SK-N-SH (cell line): ENCODE measurements at regions not wholly inside any gene's neighbourhood (a gene's known extent, or its start where the extent isn't known, plus 50 kb on each side); places are given as distances from the start of the nearest gene placed in this dataset.

Experiments
- CTCF ChIP-seq: fragments of 200-600 bp; sonication (generic); IDR thresholded peaks from 2 replicates; pipeline ENCODE4 v1.6.1; 2017; ENCODE audit warnings: antibody characterized with exemption, mild to moderate bottlenecking, moderate library complexity
- EZH2phosphoT487 ChIP-seq: fragments of 200-600 bp; sonication (generic); IDR thresholded peaks from 2 replicates; pipeline ENCODE4 v1.6.1; 2017; ENCODE audit warnings: low read depth, mixed run types, mild to moderate bottlenecking, antibody characterized with exemption, moderate library complexity, borderline replicate concordance
- FOXM1 ChIP-seq: IDR thresholded peaks from 2 replicates; pipeline ENCODE4 v1.4.0; 2012; ENCODE audit warnings: low read depth, mild to moderate bottlenecking
- JUND ChIP-seq: IDR thresholded peaks from 2 replicates; pipeline ENCODE4 v1.4.0; 2012
- MAX ChIP-seq: IDR thresholded peaks from 2 replicates; pipeline ENCODE4 v1.4.0; 2012; ENCODE audit warnings: low read depth
- MXI1 ChIP-seq: IDR thresholded peaks from 2 replicates; pipeline ENCODE4 v1.6.1; 2012; ENCODE audit warnings: mild to moderate bottlenecking, low read depth, low read length, improper control_type of control experiment
- NRF1 ChIP-seq: IDR thresholded peaks from 2 replicates; pipeline ENCODE4 v1.6.1; 2012; ENCODE audit warnings: low read depth, mild to moderate bottlenecking, low read length
- POLR2AphosphoS5 ChIP-seq: IDR thresholded peaks from 2 replicates; pipeline ENCODE4 v1.6.1; 2012; ENCODE audit warnings: low read depth, low read length
- SIN3A ChIP-seq: IDR thresholded peaks from 2 replicates; pipeline ENCODE4 v1.6.1; 2012; ENCODE audit warnings: low read depth, mild to moderate bottlenecking, low read length, moderate library complexity, borderline replicate concordance
- SMC3 ChIP-seq: IDR thresholded peaks from 2 replicates; pipeline ENCODE4 v1.6.1; 2012; ENCODE audit warnings: low read depth, low read length, improper control_type of control experiment
- TEAD4 ChIP-seq: IDR thresholded peaks from 2 replicates; pipeline ENCODE4 v1.4.0; 2012; ENCODE audit warnings: mild to moderate bottlenecking, borderline replicate concordance; ENCODE audit not compliant: insufficient read depth

GRCh38 chr5:155193483-155194107 lies 180.0 kb downstream of the KIF4B start:
- TF ChIP-seq SMC3 (no peak), JUND (no peak), POLR2AphosphoS5 (no peak), NRF1 (no peak), CTCF (no peak), EZH2phosphoT487 (no peak), SIN3A (no peak), MAX (no peak), FOXM1 (no peak), TEAD4 (no peak), MXI1 (no peak)
